Subcutaneous abdominal adipose tissue (tissue), 5 donors: ENCODE measurements at regions not wholly inside any gene's neighbourhood (a gene's known extent, or its start where the extent isn't known, plus 50 kb on each side); places are given as distances from the start of the nearest gene placed in this dataset.

Experiments used
- H3K27ac ChIP-seq: one replicate; pipeline ENCODE4 v1.7.0; 2013; ENCODE audit warnings: low read depth, mild to moderate bottlenecking, inconsistent platforms, low read length, moderate library complexity
- H3K27me3 ChIP-seq, 5 donors: one replicate each; pipeline ENCODE4 v1.7.0; 2013; ENCODE audit warnings: low read length in 5 of 5, inconsistent platforms in 1 of 5; ENCODE audit not compliant: control insufficient read depth in 5 of 5, insufficient read depth in 4 of 5
- H3K36me3 ChIP-seq, 5 donors: one replicate each; pipeline ENCODE4 v1.7.0; 2013; ENCODE audit warnings: low read length in 5 of 5; ENCODE audit not compliant: control insufficient read depth in 5 of 5, insufficient read depth in 5 of 5
- H3K4me1 ChIP-seq, 5 donors: one replicate each; pipeline ENCODE4 v1.7.0; 2013; ENCODE audit warnings: low read length in 5 of 5, mild to moderate bottlenecking in 3 of 5, moderate library complexity in 1 of 5; ENCODE audit not compliant: control insufficient read depth in 5 of 5, insufficient read depth in 5 of 5
- H3K4me3 ChIP-seq, 5 donors: one replicate each; pipeline ENCODE4 v1.7.0; 2013; ENCODE audit warnings: low read length in 5 of 5, low read depth in 1 of 5
- H3K9ac ChIP-seq, 5 donors: one replicate each; pipeline ENCODE4 v1.7.0; 2013; ENCODE audit warnings: low read length in 5 of 5, mild to moderate bottlenecking in 4 of 5, moderate library complexity in 3 of 5
- H3K9me3 ChIP-seq, 5 donors: one replicate each; pipeline ENCODE4 v1.7.0; 2013; ENCODE audit warnings: low read length in 5 of 5; ENCODE audit not compliant: control insufficient read depth in 5 of 5
- donor health status: healthy.
- donor health status: healthy.
- donor health status: healthy.
- donor health status: healthy.
- donor health status: healthy.

- Histone ChIP-seq H3K4me1 (peaks cover 0 to 3% (median 0%) of the 10 kb centered on the region in 5 donors), H3K9ac (no peak overlapping the region), H3K27me3 (no peaks in the 10 kb centered on the region), H3K27ac (no peak overlapping the region), H3K36me3 (no peaks in the 10 kb centered on the region), H3K9me3 (no peaks in the 10 kb centered on the region), H3K4me3 (no peak overlapping the region)
These were observed 68.0 kb upstream of the CXADR start for GRCh38 chr21:17444828-17445227.

DNA sequence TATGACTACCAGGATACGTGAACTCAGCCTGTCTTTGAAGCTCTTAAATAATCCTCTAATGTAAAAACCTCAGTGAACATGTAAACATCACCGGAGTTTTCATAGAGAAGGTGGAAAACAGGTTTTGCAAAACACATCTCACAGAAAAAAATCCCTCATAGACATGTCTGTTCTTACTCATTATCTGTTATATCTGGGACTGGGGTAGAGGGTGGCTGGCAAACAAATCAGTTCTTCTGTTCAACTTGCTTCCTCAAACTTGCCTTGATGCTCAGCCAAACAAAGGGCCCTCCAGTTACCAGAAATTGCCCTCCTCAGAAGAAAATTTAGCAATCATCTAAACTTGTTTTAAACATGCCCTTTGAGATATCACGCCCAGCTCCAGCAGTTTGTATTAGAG lies 66.1 kb upstream of the CXADR start:
- Histone ChIP-seq H3K9me3 (no peaks in the 10 kb centered on the region), H3K36me3 (no peaks in the 10 kb centered on the region), H3K27me3 (no peaks in the 10 kb centered on the region), H3K27ac (no peak overlapping the region), H3K9ac (no peak overlapping the region), H3K4me1 (peaks cover 0 to 5% (median 3%) of the 10 kb centered on the region in 5 donors), H3K4me3 (no peak overlapping the region)

DNA sequence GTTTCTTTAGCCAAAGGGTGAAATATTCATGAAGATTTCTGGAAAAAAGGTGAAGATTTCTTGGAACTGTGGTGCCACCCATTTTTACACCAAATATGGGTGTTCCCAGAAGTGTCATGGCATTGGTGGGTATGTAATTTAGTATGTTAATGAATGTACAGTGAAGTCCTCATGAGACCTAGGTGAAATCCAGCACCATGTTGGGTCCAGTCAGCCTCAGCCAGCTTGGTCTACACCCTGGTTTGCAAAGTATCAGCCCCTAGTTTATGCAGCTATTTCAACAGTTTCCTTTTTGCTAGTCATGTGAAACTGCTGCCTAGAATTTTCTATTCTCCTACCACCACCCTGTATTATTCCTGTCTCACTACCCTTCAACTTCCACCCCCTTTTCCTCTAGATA lies 63.1 kb upstream of the CXADR start:
- Histone ChIP-seq H3K9me3 (no peaks in the 10 kb centered on the region), H3K27me3 (no peaks in the 10 kb centered on the region), H3K4me3 (no peak overlapping the region), H3K36me3 (no peaks in the 10 kb centered on the region), H3K9ac (no peak overlapping the region), H3K27ac (no peak overlapping the region), H3K4me1 (peaks cover 0 to 13% (median 6%) of the 10 kb centered on the region in 5 donors)

GRCh38 chr21:17451364-17451891 lies 61.4 kb upstream of the CXADR start:
- Histone ChIP-seq H3K9ac (no peak overlapping the region), H3K4me3 (no peak overlapping the region), H3K27ac (peak overlapping the region; percentile 18), H3K4me1 (peaks cover 0 to 16% (median 6%) of the 10 kb centered on the region in 5 donors), H3K9me3 (no peaks in the 10 kb centered on the region), H3K27me3 (no peaks in the 10 kb centered on the region), H3K36me3 (no peaks in the 10 kb centered on the region)

DNA sequence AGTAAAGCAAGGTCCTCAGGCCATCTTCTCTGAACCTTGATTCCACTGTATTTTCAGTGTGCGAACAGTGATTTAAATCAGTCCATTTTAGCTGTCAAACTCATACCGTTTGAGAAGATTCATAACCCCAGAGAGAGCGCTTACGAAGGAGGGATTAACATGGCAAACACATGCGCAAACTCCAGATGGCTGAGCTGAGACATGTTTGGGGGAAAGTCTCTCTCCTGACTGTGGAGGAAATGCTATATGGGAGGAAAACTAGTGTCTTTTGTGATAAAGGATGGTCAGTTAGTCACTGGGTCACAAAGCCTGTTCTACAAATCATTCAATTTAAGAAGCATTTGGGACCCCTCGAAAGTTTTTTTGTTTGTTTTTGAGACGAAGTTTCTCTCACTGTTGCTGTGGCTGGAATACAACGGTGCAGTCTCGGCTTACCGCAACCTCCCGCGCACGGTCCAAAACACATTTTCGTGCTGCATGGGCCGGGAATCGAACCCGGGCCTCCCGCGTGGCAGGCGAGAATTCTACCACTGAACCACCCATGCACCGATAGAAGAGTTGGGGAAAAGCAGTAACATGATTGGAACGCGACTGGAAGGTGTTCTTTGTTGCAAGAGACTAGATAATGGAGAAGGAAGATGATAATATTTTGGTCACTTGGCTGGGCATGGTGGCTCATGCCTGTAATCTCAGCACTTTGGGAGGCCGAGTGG lies 58.4 kb upstream of the CXADR start:
- no peak overlapping the region for H3K27ac ChIP-seq
- H3K9ac ChIP-seq: no peak overlapping the region

GRCh38 chr21:17455028-17455353 lies 57.9 kb upstream of the CXADR start:
- Histone ChIP-seq H3K9ac (no peak overlapping the region), H3K27me3 (no peaks in the 10 kb centered on the region), H3K9me3 (no peaks in the 10 kb centered on the region), H3K36me3 (no peaks in the 10 kb centered on the region), H3K27ac (no peak overlapping the region), H3K4me1 (peaks cover 0 to 16% (median 6%) of the 10 kb centered on the region in 5 donors), H3K4me3 (no peak overlapping the region)

More for the DNA sequence above, 58.4 kb upstream of the CXADR start:
- H3K4me3 ChIP-seq: peak overlapping the region in 2 of 5 donors; percentile 9 to 63
- H3K4me1 ChIP-seq: peaks cover 0 to 16% (median 6%) of the 10 kb centered on the region in 5 donors
- H3K9me3 ChIP-seq: no peaks in the 10 kb centered on the region
- H3K27me3 ChIP-seq: no peaks in the 10 kb centered on the region
- no peaks in the 10 kb centered on the region for H3K36me3 ChIP-seq

DNA sequence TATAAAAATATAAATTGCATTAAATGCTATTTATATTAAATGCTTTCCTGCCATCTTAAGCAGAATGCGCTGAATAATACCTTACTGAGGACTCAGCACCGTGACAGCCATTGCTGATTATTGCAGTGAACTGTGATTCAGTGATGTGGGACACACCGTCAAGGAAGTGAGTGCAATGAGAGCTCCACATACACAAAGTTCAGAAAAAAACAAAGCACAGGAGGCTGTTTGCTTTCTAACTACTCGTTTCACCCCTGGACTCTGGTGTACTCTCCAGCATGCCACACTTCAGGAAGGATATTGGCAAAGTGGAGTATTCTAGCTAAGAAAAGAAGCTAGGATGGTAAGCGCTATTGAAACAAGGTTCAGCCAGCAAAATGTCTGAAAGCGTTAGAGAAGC lies 57.4 kb upstream of the CXADR start:
- H3K27ac ChIP-seq: no peak overlapping the region
- no peak overlapping the region for H3K9ac ChIP-seq
- peaks cover 0 to 16% (median 6%) of the 10 kb centered on the region in 5 donors for H3K4me1 ChIP-seq
- no peaks in the 10 kb centered on the region for H3K27me3 ChIP-seq
- no peak overlapping the region for H3K4me3 ChIP-seq
- no peaks in the 10 kb centered on the region for H3K9me3 ChIP-seq
- H3K36me3 ChIP-seq: no peaks in the 10 kb centered on the region

DNA sequence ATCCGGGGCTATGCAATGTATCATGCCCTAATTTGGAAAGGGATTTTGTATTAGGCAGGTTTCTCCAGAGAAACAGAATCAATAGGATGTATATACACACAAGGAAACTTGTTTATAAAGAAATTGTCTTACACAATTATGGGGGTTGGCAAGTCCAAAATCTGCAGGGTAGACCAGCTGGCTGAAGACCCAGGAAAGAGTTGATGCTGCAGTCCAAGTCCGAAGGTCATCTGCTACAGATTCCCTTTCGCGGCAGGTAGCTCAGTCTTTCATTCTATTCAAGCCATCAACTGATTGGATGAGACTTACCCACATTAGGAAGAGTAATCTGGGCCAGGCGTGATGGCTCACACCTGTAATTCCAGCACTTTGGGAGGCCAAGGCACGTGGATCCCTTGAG lies 54.6 kb upstream of the CXADR start:
- H3K27ac ChIP-seq: no peak overlapping the region
- H3K4me1 ChIP-seq: peaks cover 0 to 7% (median 2%) of the 10 kb centered on the region in 5 donors
- no peak overlapping the region for H3K4me3 ChIP-seq
- H3K27me3 ChIP-seq: no peaks in the 10 kb centered on the region
- no peak overlapping the region for H3K9ac ChIP-seq
- H3K36me3 ChIP-seq: no peaks in the 10 kb centered on the region
- no peaks in the 10 kb centered on the region for H3K9me3 ChIP-seq

DNA sequence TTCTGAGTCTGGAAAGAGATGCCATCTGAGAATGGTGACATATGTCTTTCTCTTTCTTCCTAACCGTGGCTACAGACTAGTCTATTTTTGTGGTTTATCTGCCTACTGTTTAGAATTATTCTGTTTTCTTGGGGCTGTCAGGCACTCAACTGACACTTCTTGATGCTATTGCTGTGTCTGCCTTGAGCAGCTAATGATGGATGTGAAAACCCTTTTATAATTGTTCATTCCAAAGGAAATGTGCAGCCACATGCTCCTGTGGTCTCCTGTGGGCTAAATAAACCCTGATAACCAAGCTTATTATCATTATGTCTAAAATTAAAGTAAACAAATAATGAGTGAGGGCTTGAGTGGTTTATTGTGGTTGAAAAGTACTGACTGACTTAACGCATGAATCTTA lies 52.7 kb upstream of the CXADR start:
- Histone ChIP-seq H3K4me1 (no peaks in the 10 kb centered on the region), H3K27ac (no peak overlapping the region), H3K9ac (no peak overlapping the region)

GRCh38 chr21:17461014-17461413 lies 51.8 kb upstream of the CXADR start:
- Histone ChIP-seq H3K9ac (no peak overlapping the region), H3K9me3 (no peaks in the 10 kb centered on the region), H3K36me3 (no peaks in the 10 kb centered on the region), H3K27ac (no peak overlapping the region), H3K4me1 (no peaks in the 10 kb centered on the region), H3K4me3 (no peak overlapping the region), H3K27me3 (no peaks in the 10 kb centered on the region)

More for the DNA sequence above, 52.7 kb upstream of the CXADR start:
- Histone ChIP-seq H3K36me3 (no peaks in the 10 kb centered on the region), H3K27me3 (no peaks in the 10 kb centered on the region), H3K4me3 (no peak overlapping the region), H3K9me3 (no peaks in the 10 kb centered on the region)
